ENCODE measurements at regions not wholly inside any gene's neighbourhood (a gene's known extent, or its start where the extent isn't known, plus 50 kb on each side); places are given as distances from the start of the nearest gene placed in this dataset.

DNA sequence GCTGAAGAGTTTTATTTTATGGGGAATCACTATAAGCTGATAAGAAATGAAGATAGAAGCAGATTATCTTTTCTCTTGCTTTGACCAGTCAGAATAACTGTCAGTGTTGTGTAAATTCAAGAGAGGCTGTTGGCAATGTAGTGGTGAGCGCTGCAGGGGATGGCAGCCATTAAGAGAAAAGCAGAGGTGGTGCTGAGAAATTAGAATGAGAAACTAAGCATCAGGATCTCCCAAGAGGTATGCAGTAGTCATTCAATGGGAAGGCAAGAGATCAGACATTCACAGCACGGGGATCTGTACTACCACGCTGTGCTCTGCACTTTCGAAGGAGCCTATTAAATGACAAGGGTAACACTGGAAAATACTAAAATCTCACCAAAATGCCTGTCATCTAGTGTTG, 768.5 kb upstream of the ACO1 start:
- Mint-ChIP-seq H3K36me3 (no peaks in the 10 kb centered on the region), H3K9me3 (peaks cover 2 to 10% of the 10 kb centered on the region in 2 donors), H3K27ac (no peak overlapping the region), H3K4me1 (no peaks in the 10 kb centered on the region), H3K4me3 (no peak overlapping the region), H3K27me3 (ENCODE audit: low read depth in 2 of 2) (no peaks in the 10 kb centered on the region)
- no peak for TF ChIP-seq CTCF (IDR thresholded peaks at IDR 0.05)
- ATAC-seq, result no peak
- Histone ChIP-seq H3K9me3 (ENCODE audit: control insufficient read depth, insufficient read depth, low read length) (no peaks in the 10 kb centered on the region), H3K27me3 (ENCODE audit: control insufficient read depth, insufficient read depth, low read length) (no peaks in the 10 kb centered on the region), H3K36me3 (ENCODE audit: control insufficient read depth, insufficient read depth, low read length) (no peaks in the 10 kb centered on the region), H3K4me3 (ENCODE audit: low read length) (no peak overlapping the region), H3K4me1 (ENCODE audit: control insufficient read depth, insufficient read depth, low read length) (no peaks in the 10 kb centered on the region), H3K27ac (ENCODE audit: low read length) (no peak overlapping the region)
- no peak for DNase-seq
- intact Hi-C loops (cut with micrococcal nuclease), result no loop called here
- WGBS (ENCODE audit: insufficient coverage), result 89% methylated on average over 4 of the region's 4 CpGs

- no peak overlapping the region for H3K27ac Mint-ChIP-seq
- no peaks in the 10 kb centered on the region for H3K9me3 ChIP-seq (ENCODE audit: control insufficient read depth, insufficient read depth, low read length)
- WGBS (ENCODE audit: insufficient coverage), result 100% methylated on average over 1 of the region's 2 CpGs
- no peaks in the 10 kb centered on the region for H3K4me1 ChIP-seq (ENCODE audit: control insufficient read depth, insufficient read depth, low read length)
- H3K36me3 ChIP-seq (ENCODE audit: control insufficient read depth, insufficient read depth, low read length), result no peaks in the 10 kb centered on the region
- H3K4me1 Mint-ChIP-seq, result no peaks in the 10 kb centered on the region
- no peak for ATAC-seq
- H3K36me3 Mint-ChIP-seq, result no peaks in the 10 kb centered on the region
- H3K27me3 Mint-ChIP-seq (ENCODE audit: low read depth in 2 of 2), result no peaks in the 10 kb centered on the region
- H3K4me3 Mint-ChIP-seq, result no peak overlapping the region
- H3K9me3 Mint-ChIP-seq, result peaks cover 0 to 4% of the 10 kb centered on the region in 2 donors
- intact Hi-C loops (cut with micrococcal nuclease), result no loop called here
- no peak overlapping the region for H3K27ac ChIP-seq (ENCODE audit: low read length)
- H3K27me3 ChIP-seq (ENCODE audit: control insufficient read depth, insufficient read depth, low read length), result no peaks in the 10 kb centered on the region
- H3K4me3 ChIP-seq (ENCODE audit: low read length), result no peak overlapping the region
- no peak for TF ChIP-seq CTCF (IDR thresholded peaks at IDR 0.05)
- DNase-seq, result no peak
These were observed 760.9 kb upstream of the ACO1 start for GRCh38 chr9:31623511-31623910.

DNA sequence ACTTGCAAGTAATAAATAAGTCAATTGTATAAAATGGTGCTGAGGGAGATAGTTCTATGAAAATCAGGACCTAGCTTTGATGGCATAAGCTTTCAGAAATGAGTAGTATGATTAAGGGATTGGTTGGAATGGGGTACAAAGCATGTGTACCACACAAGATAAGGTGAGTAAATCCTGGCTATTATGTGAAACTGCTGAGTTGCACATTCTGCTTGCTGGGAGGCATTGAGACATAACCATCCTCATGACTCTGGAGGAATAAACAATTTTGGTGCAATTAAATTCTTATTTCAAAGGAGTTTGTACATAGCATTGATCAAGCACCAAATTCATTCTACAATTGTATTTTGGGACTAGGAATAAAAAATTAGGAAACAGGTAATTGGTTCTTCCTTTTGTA, 755.2 kb upstream of the ACO1 start:
- Mint-ChIP-seq H3K4me3 (no peak overlapping the region), H3K4me1 (no peaks in the 10 kb centered on the region), H3K9me3 (peaks cover 0 to 2% of the 10 kb centered on the region in 2 donors), H3K27ac (no peak overlapping the region), H3K36me3 (no peaks in the 10 kb centered on the region), H3K27me3 (ENCODE audit: low read depth in 2 of 2) (no peaks in the 10 kb centered on the region)
- TF ChIP-seq CTCF (IDR thresholded peaks at IDR 0.05), result no peak
- H3K4me3 ChIP-seq (ENCODE audit: low read length), result no peak overlapping the region
- H3K27ac ChIP-seq (ENCODE audit: low read length), result no peak overlapping the region
- no peaks in the 10 kb centered on the region for H3K27me3 ChIP-seq (ENCODE audit: control insufficient read depth, insufficient read depth, low read length)
- no peak for DNase-seq
- no peak for ATAC-seq
- H3K4me1 ChIP-seq (ENCODE audit: control insufficient read depth, insufficient read depth, low read length), result no peaks in the 10 kb centered on the region
- H3K36me3 ChIP-seq (ENCODE audit: control insufficient read depth, insufficient read depth, low read length), result no peaks in the 10 kb centered on the region
- intact Hi-C loops (cut with micrococcal nuclease), result no loop called here
- no peaks in the 10 kb centered on the region for H3K9me3 ChIP-seq (ENCODE audit: control insufficient read depth, insufficient read depth, low read length)

DNA sequence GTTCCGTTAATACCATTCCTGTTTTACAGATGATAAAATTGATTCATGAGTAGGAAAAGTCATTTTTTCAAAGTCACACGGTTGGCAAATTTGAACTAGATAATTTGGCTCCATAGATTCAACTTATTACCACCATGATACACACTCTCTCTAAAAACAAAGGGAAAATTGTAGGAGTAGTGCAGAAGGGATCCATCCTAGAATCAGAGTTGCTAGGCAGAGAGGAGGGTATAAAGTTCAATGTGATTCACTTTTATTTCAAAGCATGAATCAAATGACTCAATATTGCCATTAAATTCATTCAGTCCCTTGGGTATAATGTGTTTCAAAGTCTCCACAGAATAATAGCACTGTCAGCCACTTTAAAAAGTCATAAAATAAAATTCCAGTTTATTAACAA, 747.2 kb upstream of the ACO1 start:
- H3K4me3 Mint-ChIP-seq, result no peak overlapping the region
- H3K36me3 ChIP-seq (ENCODE audit: control insufficient read depth, insufficient read depth, low read length), result no peaks in the 10 kb centered on the region
- H3K4me1 Mint-ChIP-seq, result no peaks in the 10 kb centered on the region
- no peak overlapping the region for H3K27ac Mint-ChIP-seq
- intact Hi-C loops (cut with micrococcal nuclease), result no loop called here
- DNase-seq (no peak), ATAC-seq (no peak)
- no CpG with 5 or more reads among the region's 2 CpGs for WGBS (ENCODE audit: insufficient coverage)
- H3K27me3 Mint-ChIP-seq (ENCODE audit: low read depth in 2 of 2), result no peaks in the 10 kb centered on the region
- H3K4me1 ChIP-seq (ENCODE audit: control insufficient read depth, insufficient read depth, low read length), result no peaks in the 10 kb centered on the region
- H3K9me3 ChIP-seq (ENCODE audit: control insufficient read depth, insufficient read depth, low read length), result no peaks in the 10 kb centered on the region
- TF ChIP-seq CTCF (IDR thresholded peaks at IDR 0.05), result no peak
- peaks cover 2 to 6% of the 10 kb centered on the region in 2 donors for H3K9me3 Mint-ChIP-seq
- no peaks in the 10 kb centered on the region for H3K27me3 ChIP-seq (ENCODE audit: control insufficient read depth, insufficient read depth, low read length)
- H3K36me3 Mint-ChIP-seq, result no peaks in the 10 kb centered on the region
- H3K4me3 ChIP-seq (ENCODE audit: low read length), result no peak overlapping the region
- no peak overlapping the region for H3K27ac ChIP-seq (ENCODE audit: low read length)
